LNCAP (cell line): ENCODE measurements at regions not wholly inside any gene's neighbourhood (a gene's known extent, or its start where the extent isn't known, plus 50 kb on each side); places are given as distances from the start of the nearest gene placed in this dataset.

Experiments
- TF ChIP-seq, protein P1 (sequence below): fragments of 450-650 bp; IDR thresholded peaks from 2 replicates; pipeline ENCODE4 v1.5.1; 2017; ENCODE audit warnings: mild to moderate bottlenecking

DNA sequence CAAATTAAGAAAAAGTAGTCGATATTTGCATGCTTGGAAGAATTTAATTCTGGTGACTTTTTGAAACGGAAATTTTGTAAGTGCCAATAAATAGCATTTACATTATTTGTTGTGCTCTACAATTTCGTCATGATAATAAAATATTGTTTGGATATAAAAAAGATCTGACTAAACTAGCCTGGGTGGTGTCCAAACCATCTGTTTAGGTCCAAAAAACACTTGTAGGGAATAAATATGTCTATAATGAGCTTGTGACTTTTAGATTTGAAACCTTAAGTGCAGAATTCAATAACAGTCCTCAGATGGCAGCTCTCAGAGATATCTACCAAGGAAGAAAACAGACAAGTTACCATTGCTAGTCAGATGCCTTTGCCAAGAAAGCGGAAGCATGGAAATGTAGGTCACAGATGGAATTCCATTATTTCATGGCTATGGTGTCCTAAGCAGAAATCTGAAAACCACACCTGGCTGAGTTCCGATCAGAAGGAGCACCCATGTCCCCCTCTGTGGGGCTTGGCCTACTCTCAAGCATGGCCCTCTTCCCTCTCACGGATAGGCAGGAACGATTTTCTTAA, 731.1 kb downstream of the RNF144A start:
- TF ChIP-seq, protein P1, sequence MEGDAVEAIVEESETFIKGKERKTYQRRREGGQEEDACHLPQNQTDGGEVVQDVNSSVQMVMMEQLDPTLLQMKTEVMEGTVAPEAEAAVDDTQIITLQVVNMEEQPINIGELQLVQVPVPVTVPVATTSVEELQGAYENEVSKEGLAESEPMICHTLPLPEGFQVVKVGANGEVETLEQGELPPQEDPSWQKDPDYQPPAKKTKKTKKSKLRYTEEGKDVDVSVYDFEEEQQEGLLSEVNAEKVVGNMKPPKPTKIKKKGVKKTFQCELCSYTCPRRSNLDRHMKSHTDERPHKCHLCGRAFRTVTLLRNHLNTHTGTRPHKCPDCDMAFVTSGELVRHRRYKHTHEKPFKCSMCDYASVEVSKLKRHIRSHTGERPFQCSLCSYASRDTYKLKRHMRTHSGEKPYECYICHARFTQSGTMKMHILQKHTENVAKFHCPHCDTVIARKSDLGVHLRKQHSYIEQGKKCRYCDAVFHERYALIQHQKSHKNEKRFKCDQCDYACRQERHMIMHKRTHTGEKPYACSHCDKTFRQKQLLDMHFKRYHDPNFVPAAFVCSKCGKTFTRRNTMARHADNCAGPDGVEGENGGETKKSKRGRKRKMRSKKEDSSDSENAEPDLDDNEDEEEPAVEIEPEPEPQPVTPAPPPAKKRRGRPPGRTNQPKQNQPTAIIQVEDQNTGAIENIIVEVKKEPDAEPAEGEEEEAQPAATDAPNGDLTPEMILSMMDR = no peak

- TF ChIP-seq, protein P1 = no peak
Measured at GRCh38 chr2:7649461-7650228, 732.4 kb downstream of the RNF144A start.

DNA sequence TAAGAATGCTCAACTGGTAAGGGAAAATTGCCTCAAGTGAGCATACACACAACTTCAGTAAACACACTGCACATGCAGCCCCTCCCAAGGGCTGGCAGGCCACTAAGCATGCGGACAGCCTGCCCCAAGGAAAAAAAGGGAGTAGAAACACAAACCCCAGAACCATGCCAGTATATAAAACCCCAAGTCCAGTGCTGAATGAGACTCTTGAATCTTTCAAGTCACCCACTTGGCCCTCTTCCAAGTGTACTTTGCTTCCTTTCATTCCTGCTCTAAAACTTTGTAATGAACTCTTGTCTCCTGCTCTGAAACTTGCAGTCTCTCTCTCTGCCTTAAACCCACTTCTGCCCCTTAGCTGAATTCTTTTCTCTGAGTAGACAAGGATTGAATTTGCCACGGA, 736.4 kb downstream of the RNF144A start:
- TF ChIP-seq, protein P1 = no peak

DNA sequence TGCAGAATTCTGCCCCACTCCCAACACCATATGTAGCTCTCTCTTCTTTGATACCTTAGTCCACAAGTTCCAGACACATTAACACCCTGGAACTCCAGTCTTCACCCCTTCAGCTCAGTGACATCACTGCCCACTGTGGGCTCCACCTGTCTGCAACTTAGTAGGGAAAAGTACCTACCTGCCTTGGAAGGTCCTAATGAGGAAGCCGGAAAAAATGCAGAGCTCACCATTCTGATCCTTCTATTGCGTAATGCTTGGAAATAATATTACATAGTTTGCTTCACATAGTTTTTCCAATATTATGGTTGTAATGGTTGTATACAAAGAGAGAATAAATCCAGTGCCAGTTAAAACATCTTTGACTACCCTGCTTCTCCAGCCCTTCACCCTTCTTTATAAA, 738.4 kb downstream of the RNF144A start:
- TF ChIP-seq, protein P1 = no peak

- TF ChIP-seq, protein P1 = no peak
Measured at GRCh38 chr2:7658486-7658885, 741.3 kb downstream of the RNF144A start.

- TF ChIP-seq, protein P1 = no peak
Measured at GRCh38 chr2:7660816-7661215, 743.6 kb downstream of the RNF144A start.

DNA sequence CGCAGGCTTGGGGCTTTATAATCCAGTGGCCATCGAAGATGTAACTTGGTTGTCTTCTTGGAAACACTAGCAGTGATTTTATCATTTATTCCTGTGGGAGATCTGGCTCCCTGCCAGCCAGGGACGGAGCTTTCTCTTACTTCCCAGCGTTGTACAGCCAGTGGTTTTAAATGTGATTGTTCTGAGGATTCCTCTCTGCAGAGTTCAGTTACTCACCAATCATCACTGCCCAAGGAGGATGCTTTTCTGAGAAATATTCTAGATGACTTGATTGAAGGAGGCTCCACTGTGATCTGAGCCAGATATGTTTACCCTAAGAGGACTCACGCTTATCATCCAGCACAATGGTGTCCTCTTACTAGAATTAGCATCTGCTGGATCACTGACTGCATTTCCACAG, 744.3 kb downstream of the RNF144A start:
- TF ChIP-seq, protein P1 = no peak
